ENCODE measurements at regions not wholly inside any gene's neighbourhood (a gene's known extent, or its start where the extent isn't known, plus 50 kb on each side); places are given as distances from the start of the nearest gene placed in this dataset.

DNA sequence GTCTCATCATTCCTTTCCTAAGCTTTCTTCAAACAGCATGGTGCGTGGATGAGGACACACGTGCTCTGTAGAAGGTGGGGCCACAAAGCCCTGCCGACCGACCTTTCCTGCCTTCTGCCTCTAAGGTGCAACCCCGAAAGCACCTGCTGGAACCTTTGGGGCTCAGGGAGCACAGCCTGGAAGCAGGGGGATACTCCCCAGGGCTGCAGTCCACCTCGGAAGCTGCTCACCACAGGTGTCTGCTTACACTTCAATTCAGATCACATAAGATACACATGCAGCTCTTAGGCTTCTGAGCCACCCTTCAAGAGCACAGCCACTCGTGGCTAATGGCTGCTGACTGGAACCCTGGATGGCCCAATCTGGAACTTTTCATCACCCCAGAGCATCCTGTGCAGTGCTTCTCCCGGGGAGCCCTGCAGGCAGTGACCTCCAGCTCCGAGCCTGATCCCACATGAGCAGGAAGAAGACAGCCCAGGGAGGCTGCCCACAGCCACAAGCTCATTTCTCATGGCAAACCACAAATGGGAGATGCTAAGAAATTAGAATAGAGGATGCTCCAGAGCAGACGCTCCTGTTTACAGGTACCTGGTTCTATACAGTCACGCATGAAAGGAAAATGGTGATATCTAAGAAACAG lies 162.3 kb upstream of the FOXF1 start (continued):
- no peak for TF ChIP-seq EZH2 (IDR thresholded peaks at IDR 0.05; ENCODE audit: borderline replicate concordance, control insufficient read depth, low read depth, low read length)
- no peak for TF ChIP-seq NFYA (IDR thresholded peaks at IDR 0.05; ENCODE audit: borderline replicate concordance, low read depth, low read length)
- no peak for TF ChIP-seq SMAD1 (IDR thresholded peaks at IDR 0.05; ENCODE audit: low read depth, partially characterized antibody)
- no peak for TF ChIP-seq ZNF274 (IDR thresholded peaks at IDR 0.05; ENCODE audit: insufficient read depth, insufficient read length)
- TF ChIP-seq POLR2A (IDR thresholded peaks at IDR 0.05; ENCODE audit: low read depth, low read length) = no peak
- TF ChIP-seq, protein P1, sequence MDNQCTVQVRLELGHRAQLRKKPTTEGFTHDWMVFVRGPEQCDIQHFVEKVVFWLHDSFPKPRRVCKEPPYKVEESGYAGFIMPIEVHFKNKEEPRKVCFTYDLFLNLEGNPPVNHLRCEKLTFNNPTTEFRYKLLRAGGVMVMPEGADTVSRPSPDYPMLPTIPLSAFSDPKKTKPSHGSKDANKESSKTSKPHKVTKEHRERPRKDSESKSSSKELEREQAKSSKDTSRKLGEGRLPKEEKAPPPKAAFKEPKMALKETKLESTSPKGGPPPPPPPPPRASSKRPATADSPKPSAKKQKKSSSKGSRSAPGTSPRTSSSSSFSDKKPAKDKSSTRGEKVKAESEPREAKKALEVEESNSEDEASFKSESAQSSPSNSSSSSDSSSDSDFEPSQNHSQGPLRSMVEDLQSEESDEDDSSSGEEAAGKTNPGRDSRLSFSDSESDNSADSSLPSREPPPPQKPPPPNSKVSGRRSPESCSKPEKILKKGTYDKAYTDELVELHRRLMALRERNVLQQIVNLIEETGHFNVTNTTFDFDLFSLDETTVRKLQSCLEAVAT (IDR thresholded peaks at IDR 0.05) = no peak
- TF ChIP-seq NBN (IDR thresholded peaks at IDR 0.05) = no peak
- no peak for TF ChIP-seq TAF1 (IDR thresholded peaks at IDR 0.05; ENCODE audit: borderline replicate concordance, low read depth, low read length)

DNA sequence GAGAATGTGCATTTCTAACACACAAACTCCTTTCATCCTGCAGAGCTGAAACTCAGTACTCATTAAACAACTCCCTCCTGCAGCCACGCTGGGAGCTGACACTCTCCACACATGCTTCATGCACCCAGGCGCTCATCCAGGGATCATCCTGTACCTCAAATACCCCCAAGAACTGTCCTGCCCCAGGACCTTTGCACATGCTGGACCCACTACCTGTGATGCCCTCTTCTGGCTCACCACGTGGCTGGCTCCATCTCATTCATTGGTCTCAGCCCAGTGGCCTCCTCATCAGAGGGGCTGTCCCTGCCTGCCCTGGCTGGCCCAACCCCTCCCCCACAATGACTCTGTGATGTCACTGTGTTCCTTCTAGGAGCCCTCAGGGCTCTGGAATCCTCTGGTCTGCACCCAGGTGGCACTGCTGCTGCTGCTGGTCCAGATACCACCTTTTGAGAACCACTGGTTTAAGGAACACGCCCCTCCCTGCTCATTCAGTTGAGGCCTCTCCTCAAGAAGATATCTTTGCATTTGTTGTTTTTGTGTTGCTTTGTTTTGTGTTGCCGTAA lies 160.9 kb upstream of the FOXF1 start:
- in situ Hi-C loops (cut with MboI) = loop anchor here (25.0 kb wide), 1 partner anchor 537 kb away; no protein-coding TSS in a partner anchor

More for the DNA sequence above, 160.9 kb upstream of the FOXF1 start:
- Histone ChIP-seq H4K20me1 (ENCODE audit: control insufficient read depth, insufficient read depth) (no peaks in the 10 kb centered on the region; the same call in 1 of the 2 replicates), H3K36me3 (ENCODE audit: control insufficient read depth in 2 of 2, insufficient read depth in 2 of 2, low read length in 1 of 2) (no peaks in the 10 kb centered on the region), H3K9ac (ENCODE audit: control insufficient read depth, insufficient read depth, low read length) (no peak overlapping the region), H3K4me2 (ENCODE audit: control insufficient read depth, insufficient read depth) (no peak overlapping the region), H3K27me3 (replicated peaks in 1 of 2; ENCODE audit: control insufficient read depth in 2 of 2, insufficient read depth in 2 of 2, low read length in 1 of 2) (peaks cover 2 to 4% of the 10 kb centered on the region in 2 experiments; a peak in 3 of 4 replicates), H3K4me3 (no peak overlapping the region), H2AFZ (ENCODE audit: control insufficient read depth, low read depth, low read length) (no peak overlapping the region), H3K4me1 (ENCODE audit: control insufficient read depth, insufficient read depth, low read length) (no peaks in the 10 kb centered on the region), H3K9me3 (replicated peaks; ENCODE audit: control insufficient read depth, insufficient read depth, low read length) (no peaks in the 10 kb centered on the region), H3K79me2 (ENCODE audit: control insufficient read depth, insufficient read depth, low read length) (no peaks in the 10 kb centered on the region), H3K27ac (ENCODE audit: control insufficient read depth, insufficient read depth) (no peak overlapping the region)
- ChIA-PET RAD21 (ENCODE audit: unreplicated experiment) (no interaction called here), CTCF (no interaction called here), POLR2A (no interaction called here), SMC1A (ENCODE audit: uncharacterized antibody, unreplicated experiment) (no interaction called here)
- intact Hi-C loops (cut with micrococcal nuclease; ENCODE audit: unreplicated experiment) = no loop called here
- ATAC-seq (no peak), FAIRE-seq (no peak), DNase-seq (ENCODE audit: low read depth, low spot score) (no peak)
- WGBS (ENCODE audit: insufficient coverage, insufficient replicate concordance, low lambda C conversion rate, missing lambda C conversion rate) = 27% methylated on average over 5 of the region's 5 CpGs
- BruUV-seq (replicated peaks) = no TSS peak
- TF ChIP-seq MYC (IDR thresholded peaks at IDR 0.05; ENCODE audit: insufficient read depth, insufficient read length, insufficient replicate concordance, low read length, severe bottlenecking) (no peak), EED (IDR thresholded peaks at IDR 0.05; ENCODE audit: low read depth) (no peak), MXI1 (IDR thresholded peaks at IDR 0.05; ENCODE audit: low read depth, low read length) (no peak), SRF (IDR thresholded peaks at IDR 0.05; ENCODE audit: low read depth in 2 of 2, low read length in 2 of 2) (no peak), CHD2 (IDR thresholded peaks at IDR 0.05; ENCODE audit: borderline replicate concordance, low read depth, low read length) (no peak), KAT2A (conservative IDR thresholded peaks at IDR 0.05; ENCODE audit: control insufficient read depth, low read depth, low read length) (no peak), SMAD1 (IDR thresholded peaks at IDR 0.05; ENCODE audit: low read depth, partially characterized antibody) (no peak), RELA (IDR thresholded peaks at IDR 0.05; ENCODE audit: borderline replicate concordance, partially characterized antibody) (no peak), ZZZ3 (IDR thresholded peaks at IDR 0.05; ENCODE audit: control insufficient read depth, insufficient read length, low read depth) (no peak), CBFB (IDR thresholded peaks at IDR 0.05; ENCODE audit: low read depth) (no peak), TAF1 (IDR thresholded peaks at IDR 0.05; ENCODE audit: borderline replicate concordance, low read depth, low read length) (no peak), POLR2AphosphoS2 (IDR thresholded peaks at IDR 0.05; ENCODE audit: low read depth, low read length) (no peak), NFYB (IDR thresholded peaks at IDR 0.05; ENCODE audit: insufficient read depth, low read depth, low read length) (no peak)
- TF ChIP-seq, protein P2, sequence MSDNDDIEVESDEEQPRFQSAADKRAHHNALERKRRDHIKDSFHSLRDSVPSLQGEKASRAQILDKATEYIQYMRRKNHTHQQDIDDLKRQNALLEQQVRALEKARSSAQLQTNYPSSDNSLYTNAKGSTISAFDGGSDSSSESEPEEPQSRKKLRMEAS (IDR thresholded peaks at IDR 0.05; ENCODE audit: low read depth, low read length) = no peak
- TF ChIP-seq, protein P3, sequence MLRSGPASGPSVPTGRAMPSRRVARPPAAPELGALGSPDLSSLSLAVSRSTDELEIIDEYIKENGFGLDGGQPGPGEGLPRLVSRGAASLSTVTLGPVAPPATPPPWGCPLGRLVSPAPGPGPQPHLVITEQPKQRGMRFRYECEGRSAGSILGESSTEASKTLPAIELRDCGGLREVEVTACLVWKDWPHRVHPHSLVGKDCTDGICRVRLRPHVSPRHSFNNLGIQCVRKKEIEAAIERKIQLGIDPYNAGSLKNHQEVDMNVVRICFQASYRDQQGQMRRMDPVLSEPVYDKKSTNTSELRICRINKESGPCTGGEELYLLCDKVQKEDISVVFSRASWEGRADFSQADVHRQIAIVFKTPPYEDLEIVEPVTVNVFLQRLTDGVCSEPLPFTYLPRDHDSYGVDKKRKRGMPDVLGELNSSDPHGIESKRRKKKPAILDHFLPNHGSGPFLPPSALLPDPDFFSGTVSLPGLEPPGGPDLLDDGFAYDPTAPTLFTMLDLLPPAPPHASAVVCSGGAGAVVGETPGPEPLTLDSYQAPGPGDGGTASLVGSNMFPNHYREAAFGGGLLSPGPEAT (IDR thresholded peaks at IDR 0.05; ENCODE audit: low read depth) = no peak

All from GM12878 (cell line).